Esophagus squamous epithelium (tissue), 4 donors: ENCODE measurements at regions not wholly inside any gene's neighbourhood (a gene's known extent, or its start where the extent isn't known, plus 50 kb on each side); places are given as distances from the start of the nearest gene placed in this dataset.

ENCODE experiments used
- POLR2A ChIP-seq, 4 donors: fragments of 450-650 bp; IDR thresholded peaks; one replicate each; pipeline ENCODE4 v1.6.1; 2017; ENCODE audit warnings: antibody characterized with exemption in 4 of 4, mild to moderate bottlenecking in 4 of 4, moderate library complexity in 3 of 4
- TF ChIP-seq, protein P1 (sequence below), 6 experiments: fragments of 450-650 bp in 4 of 6; fragments of 200-600 bp in 2 of 6; sonication (generic) in 2 of 6; IDR thresholded peaks; one replicate each; pipeline ENCODE4 v1.5.1; 2016 to 2019; ENCODE audit warnings: antibody characterized with exemption in 6 of 6, mild to moderate bottlenecking in 4 of 6, moderate library complexity in 4 of 6

DNA sequence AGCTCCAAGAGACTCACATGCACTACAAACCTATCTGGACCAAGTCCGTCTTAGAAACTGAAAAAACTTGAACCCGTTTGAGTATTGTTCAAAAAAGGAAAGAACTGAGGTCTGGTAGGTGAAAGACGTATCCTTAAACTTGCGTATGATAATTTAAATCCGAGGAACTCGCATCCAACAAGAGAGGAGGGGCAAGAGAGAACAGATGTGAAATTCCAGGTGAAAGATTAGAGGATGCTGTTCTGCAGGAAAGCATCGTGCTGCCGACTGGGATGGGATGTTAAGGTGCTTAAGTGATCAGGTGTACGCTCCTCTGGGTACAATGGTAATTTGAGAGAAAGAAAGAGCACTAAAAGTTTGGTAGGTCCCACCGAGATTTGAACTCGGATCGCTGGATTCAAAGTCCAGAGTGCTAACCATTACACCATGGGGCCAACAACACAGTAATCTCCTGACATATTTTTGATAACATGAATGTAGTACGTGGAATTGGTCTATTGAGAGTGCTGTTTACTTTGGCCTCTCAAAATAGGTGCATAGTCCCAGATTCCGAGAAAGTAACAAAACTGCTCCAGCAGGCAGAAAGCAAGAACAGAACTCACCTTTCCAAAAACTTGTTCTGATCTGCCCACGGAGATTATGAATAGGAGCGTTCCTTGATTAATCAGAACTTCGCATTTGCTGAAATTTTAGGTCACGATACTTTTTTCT lies 53.5 kb upstream of the BTN3A2 start:
- TF ChIP-seq POLR2A (IDR thresholded peaks at IDR 0.05), result no peak
- TF ChIP-seq, protein P1, sequence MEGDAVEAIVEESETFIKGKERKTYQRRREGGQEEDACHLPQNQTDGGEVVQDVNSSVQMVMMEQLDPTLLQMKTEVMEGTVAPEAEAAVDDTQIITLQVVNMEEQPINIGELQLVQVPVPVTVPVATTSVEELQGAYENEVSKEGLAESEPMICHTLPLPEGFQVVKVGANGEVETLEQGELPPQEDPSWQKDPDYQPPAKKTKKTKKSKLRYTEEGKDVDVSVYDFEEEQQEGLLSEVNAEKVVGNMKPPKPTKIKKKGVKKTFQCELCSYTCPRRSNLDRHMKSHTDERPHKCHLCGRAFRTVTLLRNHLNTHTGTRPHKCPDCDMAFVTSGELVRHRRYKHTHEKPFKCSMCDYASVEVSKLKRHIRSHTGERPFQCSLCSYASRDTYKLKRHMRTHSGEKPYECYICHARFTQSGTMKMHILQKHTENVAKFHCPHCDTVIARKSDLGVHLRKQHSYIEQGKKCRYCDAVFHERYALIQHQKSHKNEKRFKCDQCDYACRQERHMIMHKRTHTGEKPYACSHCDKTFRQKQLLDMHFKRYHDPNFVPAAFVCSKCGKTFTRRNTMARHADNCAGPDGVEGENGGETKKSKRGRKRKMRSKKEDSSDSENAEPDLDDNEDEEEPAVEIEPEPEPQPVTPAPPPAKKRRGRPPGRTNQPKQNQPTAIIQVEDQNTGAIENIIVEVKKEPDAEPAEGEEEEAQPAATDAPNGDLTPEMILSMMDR (IDR thresholded peaks at IDR 0.05), result no peak
